ENCODE measurements at regions not wholly inside any gene's neighbourhood (a gene's known extent, or its start where the extent isn't known, plus 50 kb on each side); places are given as distances from the start of the nearest gene placed in this dataset.
A peak's percentile ranks its signal among the peaks of the same experiment; 100 is the strongest.
"Not testable (repeated sequence)": the region's sequence is repeated elsewhere in the genome, so short reads cannot be mapped to it uniquely, and the experiment has no call there.

DNA sequence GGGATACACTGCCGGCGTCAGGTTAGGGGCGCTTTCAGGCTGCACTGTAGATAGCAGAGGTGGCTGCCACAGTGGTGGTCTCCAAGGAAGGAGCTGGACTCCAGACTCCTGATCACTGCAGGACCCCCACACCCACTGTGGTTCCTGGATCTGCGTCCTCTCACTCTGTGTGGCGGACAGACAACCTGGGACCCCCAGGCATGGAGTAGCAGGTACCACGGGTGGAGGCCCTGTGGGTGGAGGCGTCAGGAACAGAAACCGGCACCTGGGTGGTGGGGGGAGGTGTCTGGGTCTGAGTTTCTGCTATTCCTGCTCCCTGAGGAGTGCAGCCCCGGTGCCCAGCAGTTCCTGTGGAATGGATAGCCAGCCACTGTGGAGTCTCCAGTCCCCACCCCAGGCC is 75.1 kb upstream of the PCAT7 start:
- Histone ChIP-seq H3K36me3 (ENCODE audit: control insufficient read depth in 2 of 3, insufficient read depth in 3 of 3, low read length in 3 of 3) (no peaks in the 10 kb centered on the region), H3K4me3 (ENCODE audit: low read length in 3 of 3) (no peak overlapping the region), H3K27me3 (ENCODE audit: control insufficient read depth, insufficient read depth, low read length) (no peaks in the 10 kb centered on the region), H3K9me3 (ENCODE audit: control insufficient read depth in 2 of 3, insufficient read depth in 1 of 3, low read length in 3 of 3) (no peaks in the 10 kb centered on the region), H3K4me1 (ENCODE audit: control insufficient read depth in 2 of 3, insufficient read depth in 2 of 3, low read depth in 1 of 3, low read length in 3 of 3) (no peaks in the 10 kb centered on the region), H3K9ac (ENCODE audit: low read length in 3 of 3) (no peak overlapping the region), H3K27ac (ENCODE audit: low read depth in 2 of 2, low read length in 2 of 2) (no peak overlapping the region)
- TF ChIP-seq, protein P1, sequence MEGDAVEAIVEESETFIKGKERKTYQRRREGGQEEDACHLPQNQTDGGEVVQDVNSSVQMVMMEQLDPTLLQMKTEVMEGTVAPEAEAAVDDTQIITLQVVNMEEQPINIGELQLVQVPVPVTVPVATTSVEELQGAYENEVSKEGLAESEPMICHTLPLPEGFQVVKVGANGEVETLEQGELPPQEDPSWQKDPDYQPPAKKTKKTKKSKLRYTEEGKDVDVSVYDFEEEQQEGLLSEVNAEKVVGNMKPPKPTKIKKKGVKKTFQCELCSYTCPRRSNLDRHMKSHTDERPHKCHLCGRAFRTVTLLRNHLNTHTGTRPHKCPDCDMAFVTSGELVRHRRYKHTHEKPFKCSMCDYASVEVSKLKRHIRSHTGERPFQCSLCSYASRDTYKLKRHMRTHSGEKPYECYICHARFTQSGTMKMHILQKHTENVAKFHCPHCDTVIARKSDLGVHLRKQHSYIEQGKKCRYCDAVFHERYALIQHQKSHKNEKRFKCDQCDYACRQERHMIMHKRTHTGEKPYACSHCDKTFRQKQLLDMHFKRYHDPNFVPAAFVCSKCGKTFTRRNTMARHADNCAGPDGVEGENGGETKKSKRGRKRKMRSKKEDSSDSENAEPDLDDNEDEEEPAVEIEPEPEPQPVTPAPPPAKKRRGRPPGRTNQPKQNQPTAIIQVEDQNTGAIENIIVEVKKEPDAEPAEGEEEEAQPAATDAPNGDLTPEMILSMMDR (IDR thresholded peaks at IDR 0.05; ENCODE audit: borderline replicate concordance, extremely low read depth, insufficient read depth): no peak
- intact Hi-C loops (cut with DNase I): no loop called here
- FAIRE-seq (no peak), DNase-seq (no peak)

DNA sequence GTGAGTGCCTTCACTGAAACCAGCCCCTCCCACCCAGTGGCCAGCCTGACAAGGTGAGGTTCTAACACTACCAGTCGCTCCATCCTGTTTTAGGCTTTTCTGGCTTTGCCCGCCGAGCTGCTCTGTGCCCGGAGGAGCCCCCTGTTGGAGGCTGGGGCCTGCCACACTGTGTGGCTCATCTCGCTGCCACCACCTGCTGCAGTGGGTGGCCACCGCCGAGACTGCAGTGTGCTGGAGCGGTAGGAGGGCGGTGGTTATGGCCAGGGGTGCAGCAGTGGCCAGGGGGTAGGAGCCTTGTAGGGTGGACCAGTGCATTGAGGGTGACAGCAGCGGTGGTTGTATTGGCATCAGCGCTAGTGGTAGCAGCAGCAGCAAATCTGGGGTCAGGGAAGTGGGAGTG is 74.7 kb upstream of the PCAT7 start:
- TF ChIP-seq, protein P1 (IDR thresholded peaks at IDR 0.05; ENCODE audit: borderline replicate concordance, extremely low read depth, insufficient read depth): no peak
- intact Hi-C loops (cut with DNase I): no loop called here
- DNase-seq (no peak), FAIRE-seq (no peak)
- Histone ChIP-seq H3K4me1 (ENCODE audit: control insufficient read depth in 2 of 3, insufficient read depth in 2 of 3, low read depth in 1 of 3, low read length in 3 of 3) (no peaks in the 10 kb centered on the region), H3K27me3 (ENCODE audit: control insufficient read depth, insufficient read depth, low read length) (no peaks in the 10 kb centered on the region), H3K27ac (ENCODE audit: low read depth in 2 of 2, low read length in 2 of 2) (no peak overlapping the region), H3K4me3 (ENCODE audit: low read length in 3 of 3) (no peak overlapping the region), H3K36me3 (ENCODE audit: control insufficient read depth in 2 of 3, insufficient read depth in 3 of 3, low read length in 3 of 3) (no peaks in the 10 kb centered on the region), H3K9me3 (ENCODE audit: control insufficient read depth in 2 of 3, insufficient read depth in 1 of 3, low read length in 3 of 3) (no peaks in the 10 kb centered on the region), H3K9ac (ENCODE audit: low read length in 3 of 3) (no peak overlapping the region)

DNA sequence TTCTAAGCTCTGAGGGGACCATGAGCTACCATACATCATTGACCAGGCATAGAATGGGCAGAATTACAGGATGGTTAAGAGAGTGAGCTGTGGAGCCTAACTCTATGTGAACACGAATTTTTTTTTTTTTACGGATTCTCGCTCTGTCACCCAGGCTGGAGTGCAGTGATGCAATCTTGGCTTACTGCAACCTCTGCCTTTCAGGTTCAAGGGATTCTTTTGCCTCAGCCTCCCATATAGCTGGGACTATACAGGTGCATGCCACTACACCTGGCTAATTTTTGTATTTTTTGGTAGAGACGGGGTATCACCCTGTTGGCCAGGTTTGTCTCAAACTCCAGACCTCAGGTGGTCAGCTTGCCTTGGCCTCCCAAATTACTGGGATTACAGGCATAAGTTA is 72.8 kb upstream of the PCAT7 start:
- Histone ChIP-seq H3K27me3 (ENCODE audit: control insufficient read depth, insufficient read depth, low read length) (no peaks in the 10 kb centered on the region), H3K4me3 (ENCODE audit: low read length in 3 of 3) (no peak overlapping the region), H3K4me1 (ENCODE audit: control insufficient read depth in 2 of 3, insufficient read depth in 2 of 3, low read depth in 1 of 3, low read length in 3 of 3) (no peaks in the 10 kb centered on the region), H3K9ac (ENCODE audit: low read length in 3 of 3) (no peak overlapping the region), H3K36me3 (ENCODE audit: control insufficient read depth in 2 of 3, insufficient read depth in 3 of 3, low read length in 3 of 3) (no peaks in the 10 kb centered on the region), H3K9me3 (ENCODE audit: control insufficient read depth in 2 of 3, insufficient read depth in 1 of 3, low read length in 3 of 3) (no peaks in the 10 kb centered on the region), H3K27ac (ENCODE audit: low read depth in 2 of 2, low read length in 2 of 2) (no peak overlapping the region)
- FAIRE-seq: no peak
- DNase-seq: no peak
- TF ChIP-seq, protein P1 (IDR thresholded peaks at IDR 0.05; ENCODE audit: borderline replicate concordance, extremely low read depth, insufficient read depth): no peak
- intact Hi-C loops (cut with DNase I): no loop called here

DNA sequence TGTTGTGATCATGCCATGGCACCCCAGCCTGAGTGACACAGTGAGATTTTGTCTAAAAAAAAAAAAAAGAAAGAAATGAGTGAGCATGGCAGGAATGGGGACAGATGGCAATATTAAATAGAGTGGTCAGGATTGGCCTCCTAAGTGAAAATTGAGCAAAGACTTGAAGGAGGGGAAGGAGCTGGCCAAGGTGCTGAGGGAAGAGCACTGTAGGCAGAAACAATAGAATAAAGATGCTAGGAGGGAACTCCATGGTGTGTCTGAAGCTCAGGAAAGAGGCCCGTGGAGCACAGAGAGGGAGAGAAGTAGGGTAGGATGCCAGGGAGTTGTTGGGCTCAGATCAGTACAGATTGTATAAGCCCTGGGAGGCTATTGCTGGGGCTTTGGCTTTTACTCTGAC is 64.4 kb upstream of the PCAT7 start:
- FAIRE-seq (no peak), DNase-seq (peak in 2 of 5 donors; percentile 22 to 41)
- no peaks in the 10 kb centered on the region for H3K4me1 ChIP-seq (ENCODE audit: control insufficient read depth in 2 of 3, insufficient read depth in 2 of 3, low read depth in 1 of 3, low read length in 3 of 3)
- no peaks in the 10 kb centered on the region for H3K36me3 ChIP-seq (ENCODE audit: control insufficient read depth in 2 of 3, insufficient read depth in 3 of 3, low read length in 3 of 3)
- no peaks in the 10 kb centered on the region for H3K27me3 ChIP-seq (ENCODE audit: control insufficient read depth, insufficient read depth, low read length)
- intact Hi-C loops (cut with DNase I): no loop called here
- no peaks in the 10 kb centered on the region for H3K9me3 ChIP-seq (ENCODE audit: control insufficient read depth in 2 of 3, insufficient read depth in 1 of 3, low read length in 3 of 3)
- H3K9ac ChIP-seq (ENCODE audit: low read length in 3 of 3): no peak overlapping the region
- no peak overlapping the region for H3K4me3 ChIP-seq (ENCODE audit: low read length in 3 of 3)
- TF ChIP-seq, protein P1 (IDR thresholded peaks at IDR 0.05; ENCODE audit: borderline replicate concordance, extremely low read depth, insufficient read depth): no peak
- H3K27ac ChIP-seq (ENCODE audit: low read depth in 2 of 2, low read length in 2 of 2): no peak overlapping the region

DNA sequence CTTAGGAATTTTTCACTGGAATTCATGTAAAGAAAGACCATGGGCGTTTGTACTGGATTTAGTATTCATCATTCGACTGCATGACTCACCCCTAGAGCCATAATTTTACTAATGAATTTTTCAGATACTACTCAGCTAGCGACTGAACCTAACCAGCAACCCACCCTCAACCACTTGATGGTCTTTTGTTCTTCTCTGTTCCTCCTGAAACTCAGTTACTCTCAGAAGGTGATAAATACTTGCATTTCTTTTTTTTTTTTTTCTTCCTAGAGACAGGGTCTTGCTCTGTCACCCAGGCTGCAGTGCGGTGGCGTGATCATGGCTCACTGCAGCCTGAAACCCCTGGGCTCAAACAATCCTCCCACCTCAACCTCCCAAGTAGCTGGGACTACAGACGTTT is 62.8 kb upstream of the PCAT7 start:
- FAIRE-seq; H3K9ac ChIP-seq (ENCODE audit: low read length in 3 of 3); H3K4me1 ChIP-seq (ENCODE audit: control insufficient read depth in 2 of 3, insufficient read depth in 2 of 3, low read depth in 1 of 3, low read length in 3 of 3); H3K4me3 ChIP-seq (ENCODE audit: low read length in 3 of 3); H3K36me3 ChIP-seq (ENCODE audit: control insufficient read depth in 2 of 3, insufficient read depth in 3 of 3, low read length in 3 of 3); H3K27ac ChIP-seq (ENCODE audit: low read depth in 2 of 2, low read length in 2 of 2); H3K27me3 ChIP-seq (ENCODE audit: control insufficient read depth, insufficient read depth, low read length); H3K9me3 ChIP-seq (ENCODE audit: control insufficient read depth in 2 of 3, insufficient read depth in 1 of 3, low read length in 3 of 3); intact Hi-C loops (cut with DNase I); DNase-seq: not testable (repeated sequence)
